ENCODE measurements at regions not wholly inside any gene's neighbourhood (a gene's known extent, or its start where the extent isn't known, plus 50 kb on each side); places are given as distances from the start of the nearest gene placed in this dataset.

GRCh38 chr12:75583355-75583754 lies 71.9 kb upstream of the KRR1 start:
- peaks cover 3% of the 10 kb centered on the region for H3K27me3 Mint-ChIP-seq (ENCODE audit: insufficient read depth, low read depth, poor library complexity)
- no peaks in the 10 kb centered on the region for H3K9me2 ChIP-seq (ENCODE audit: insufficient read depth)
- H3K27ac ChIP-seq (ENCODE audit: low read depth), result no peak overlapping the region
- DNase-seq (ENCODE audit: low spot score) (no peak), ATAC-seq (no peak)
- no peak overlapping the region for H3K4me2 ChIP-seq
- H3F3A ChIP-seq (replicated peaks; ENCODE audit: low read depth), result no peaks in the 10 kb centered on the region
- no peaks in the 10 kb centered on the region for H3K36me3 Mint-ChIP-seq (ENCODE audit: low read depth)
- no peak overlapping the region for H3K4me3 Mint-ChIP-seq
- H3K4me1 ChIP-seq (ENCODE audit: insufficient read depth), result no peaks in the 10 kb centered on the region
- H2AFZ ChIP-seq, result no peak overlapping the region
- no peaks in the 10 kb centered on the region for H3K27me3 ChIP-seq (ENCODE audit: insufficient read depth)
- H3K9me3 Mint-ChIP-seq, result no peaks in the 10 kb centered on the region
- no peaks in the 10 kb centered on the region for H4K20me1 ChIP-seq (replicated peaks; ENCODE audit: insufficient read depth)
- H3K4me1 Mint-ChIP-seq, result no peaks in the 10 kb centered on the region; the same call in 2 of the 3 replicates
- no peak for TF ChIP-seq STAT1 (IDR thresholded peaks at IDR 0.05; ENCODE audit: unreplicated experiment)
- TF ChIP-seq ETS1 (IDR thresholded peaks at IDR 0.05), result no peak
- no peak for TF ChIP-seq EZH2phosphoT487 (IDR thresholded peaks at IDR 0.05; ENCODE audit: unreplicated experiment)
- TF ChIP-seq EZH2 (IDR thresholded peaks at IDR 0.05; ENCODE audit: low read depth, unreplicated experiment), result no peak
- no peak for TF ChIP-seq ZNF114 (CRISPR knock-in tag; IDR thresholded peaks at IDR 0.05)
- TF ChIP-seq CTCF (conservative IDR thresholded peaks at IDR 0.05; ENCODE audit: low read depth in 2 of 2), result no peak
- TF ChIP-seq POLR2AphosphoS5 (IDR thresholded peaks at IDR 0.05; ENCODE audit: low read depth), result no peak
- TF ChIP-seq ZNF462 (CRISPR knock-in tag; IDR thresholded peaks at IDR 0.05), result no peak
- TF ChIP-seq JUNB (IDR thresholded peaks at IDR 0.05; ENCODE audit: unreplicated experiment), result no peak
- no peak for TF ChIP-seq CREB1 (CRISPR knock-in tag; IDR thresholded peaks at IDR 0.05; ENCODE audit: low read depth)
- TF ChIP-seq ZNF331 (CRISPR knock-in tag; IDR thresholded peaks at IDR 0.05; ENCODE audit: low read depth), result no peak
- TF ChIP-seq NANOG (IDR thresholded peaks at IDR 0.05; ENCODE audit: borderline replicate concordance), result no peak
- TF ChIP-seq REST (IDR thresholded peaks at IDR 0.05; ENCODE audit: unreplicated experiment), result no peak
- H3K36me3 ChIP-seq (ENCODE audit: insufficient read depth), result no peaks in the 10 kb centered on the region
- no peak overlapping the region for H3K4me3 ChIP-seq
- H3K79me2 ChIP-seq (replicated peaks; ENCODE audit: insufficient read depth), result no peaks in the 10 kb centered on the region
- no peak overlapping the region for H3K27ac Mint-ChIP-seq

Measured in GM23338 (cell line).